ENCODE measurements at regions not wholly inside any gene's neighbourhood (a gene's known extent, or its start where the extent isn't known, plus 50 kb on each side); places are given as distances from the start of the nearest gene placed in this dataset.

DNA sequence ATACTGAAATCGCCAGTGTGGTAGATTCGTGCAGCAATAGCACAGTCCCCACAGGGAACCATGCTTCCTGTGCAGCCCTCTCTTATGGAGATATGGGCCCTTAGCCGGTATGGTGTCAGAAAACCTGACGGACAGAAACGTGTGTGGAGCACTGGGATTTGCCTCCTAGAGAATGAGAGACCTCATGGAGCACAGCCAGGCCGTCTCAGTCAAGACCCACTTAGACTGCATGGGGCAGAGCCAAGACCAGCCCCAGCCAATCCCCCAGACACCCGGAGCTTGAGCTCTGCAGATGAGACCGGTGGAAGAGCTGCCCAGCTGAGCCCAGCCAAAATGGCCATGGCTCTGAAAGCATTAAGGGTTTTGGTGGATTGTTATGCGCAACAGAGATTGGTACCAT, 163.7 kb downstream of the DLL1 start:
- Histone ChIP-seq H3K4me3 (ENCODE audit: low read length in 2 of 2) (no peak overlapping the region), H3K9ac (ENCODE audit: low read length in 2 of 2) (no peak overlapping the region), H3K36me3 (ENCODE audit: control insufficient read depth in 2 of 2, insufficient read depth in 2 of 2, low read length in 2 of 2) (no peaks in the 10 kb centered on the region), H3K27me3 (ENCODE audit: control insufficient read depth in 1 of 2, insufficient read depth in 2 of 2, low read length in 2 of 2) (no peaks in the 10 kb centered on the region), H3K27ac (ENCODE audit: low read length) (no peak overlapping the region), H3K9me3 (ENCODE audit: control insufficient read depth in 2 of 2, low read length in 2 of 2) (no peaks in the 10 kb centered on the region), H3K4me1 (ENCODE audit: control insufficient read depth, insufficient read depth, low read length) (peaks cover 7% of the 10 kb centered on the region)

- H3K27ac ChIP-seq (ENCODE audit: low read length) = no peak overlapping the region
- H3K36me3 ChIP-seq (ENCODE audit: control insufficient read depth in 2 of 2, insufficient read depth in 2 of 2, low read length in 2 of 2) = no peaks in the 10 kb centered on the region
- H3K4me1 ChIP-seq (ENCODE audit: control insufficient read depth, insufficient read depth, low read length) = peaks cover 7% of the 10 kb centered on the region
- H3K4me3 ChIP-seq (ENCODE audit: low read length in 2 of 2) = no peak overlapping the region
- H3K9me3 ChIP-seq (ENCODE audit: control insufficient read depth in 2 of 2, low read length in 2 of 2) = no peaks in the 10 kb centered on the region
- H3K27me3 ChIP-seq (ENCODE audit: control insufficient read depth in 1 of 2, insufficient read depth in 2 of 2, low read length in 2 of 2) = no peaks in the 10 kb centered on the region
- H3K9ac ChIP-seq (ENCODE audit: low read length in 2 of 2) = no peak overlapping the region
Measured at GRCh38 chr6:170125456-170126300, 165.2 kb downstream of the DLL1 start.

DNA sequence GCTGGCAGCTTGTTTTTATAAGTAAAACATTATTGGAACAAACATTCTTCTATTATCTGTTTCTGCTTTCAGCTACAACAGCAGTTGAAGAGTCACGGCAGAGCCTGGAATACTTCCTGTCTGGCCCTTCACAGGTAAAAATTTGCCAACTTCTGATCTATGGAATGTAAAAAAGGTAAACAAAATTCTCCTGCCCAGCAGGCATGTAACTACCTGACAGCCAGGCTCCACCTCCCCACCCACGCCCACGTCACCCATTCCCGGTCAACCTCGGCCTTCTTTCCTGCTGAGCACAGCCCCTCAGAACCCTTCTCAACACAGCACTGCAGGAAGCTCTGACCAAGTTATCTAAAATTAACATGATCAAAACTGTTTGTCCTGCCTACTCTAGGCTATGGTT, 166.0 kb downstream of the DLL1 start:
- H3K36me3 ChIP-seq (ENCODE audit: control insufficient read depth in 2 of 2, insufficient read depth in 2 of 2, low read length in 2 of 2) = no peaks in the 10 kb centered on the region
- H3K4me3 ChIP-seq (ENCODE audit: low read length in 2 of 2) = no peak overlapping the region
- peaks cover under 1 to 4% of the 10 kb centered on the region in 2 donors for H3K9me3 ChIP-seq (ENCODE audit: control insufficient read depth in 2 of 2, low read length in 2 of 2)
- H3K4me1 ChIP-seq (ENCODE audit: control insufficient read depth, insufficient read depth, low read length) = peaks cover 6% of the 10 kb centered on the region
- H3K27me3 ChIP-seq (ENCODE audit: control insufficient read depth in 1 of 2, insufficient read depth in 2 of 2, low read length in 2 of 2) = no peaks in the 10 kb centered on the region
- no peak overlapping the region for H3K9ac ChIP-seq (ENCODE audit: low read length in 2 of 2)
- H3K27ac ChIP-seq (ENCODE audit: low read length) = no peak overlapping the region

- Histone ChIP-seq H3K9me3 (ENCODE audit: control insufficient read depth in 2 of 2, low read length in 2 of 2) (peaks cover 4 to 7% of the 10 kb centered on the region in 2 donors), H3K4me3 (ENCODE audit: low read length in 2 of 2) (no peak overlapping the region), H3K4me1 (ENCODE audit: control insufficient read depth, insufficient read depth, low read length) (no peaks in the 10 kb centered on the region), H3K36me3 (ENCODE audit: control insufficient read depth in 2 of 2, insufficient read depth in 2 of 2, low read length in 2 of 2) (no peaks in the 10 kb centered on the region), H3K27ac (ENCODE audit: low read length) (no peak overlapping the region), H3K9ac (ENCODE audit: low read length in 2 of 2) (no peak overlapping the region), H3K27me3 (ENCODE audit: control insufficient read depth in 1 of 2, insufficient read depth in 2 of 2, low read length in 2 of 2) (no peaks in the 10 kb centered on the region)
Measured at GRCh38 chr6:170124150-170124549, 166.7 kb downstream of the DLL1 start.

GRCh38 chr6:170122651-170123050, 168.2 kb downstream of the DLL1 start:
- no peaks in the 10 kb centered on the region for H3K27me3 ChIP-seq (ENCODE audit: control insufficient read depth in 1 of 2, insufficient read depth in 2 of 2, low read length in 2 of 2)
- H3K9ac ChIP-seq (ENCODE audit: low read length in 2 of 2) = no peak overlapping the region
- H3K27ac ChIP-seq (ENCODE audit: low read length) = no peak overlapping the region
- H3K4me1 ChIP-seq (ENCODE audit: control insufficient read depth, insufficient read depth, low read length) = no peaks in the 10 kb centered on the region
- no peaks in the 10 kb centered on the region for H3K36me3 ChIP-seq (ENCODE audit: control insufficient read depth in 2 of 2, insufficient read depth in 2 of 2, low read length in 2 of 2)
- H3K9me3 ChIP-seq (ENCODE audit: control insufficient read depth in 2 of 2, low read length in 2 of 2) = peaks cover 4 to 7% of the 10 kb centered on the region in 2 donors
- no peak overlapping the region for H3K4me3 ChIP-seq (ENCODE audit: low read length in 2 of 2)

DNA sequence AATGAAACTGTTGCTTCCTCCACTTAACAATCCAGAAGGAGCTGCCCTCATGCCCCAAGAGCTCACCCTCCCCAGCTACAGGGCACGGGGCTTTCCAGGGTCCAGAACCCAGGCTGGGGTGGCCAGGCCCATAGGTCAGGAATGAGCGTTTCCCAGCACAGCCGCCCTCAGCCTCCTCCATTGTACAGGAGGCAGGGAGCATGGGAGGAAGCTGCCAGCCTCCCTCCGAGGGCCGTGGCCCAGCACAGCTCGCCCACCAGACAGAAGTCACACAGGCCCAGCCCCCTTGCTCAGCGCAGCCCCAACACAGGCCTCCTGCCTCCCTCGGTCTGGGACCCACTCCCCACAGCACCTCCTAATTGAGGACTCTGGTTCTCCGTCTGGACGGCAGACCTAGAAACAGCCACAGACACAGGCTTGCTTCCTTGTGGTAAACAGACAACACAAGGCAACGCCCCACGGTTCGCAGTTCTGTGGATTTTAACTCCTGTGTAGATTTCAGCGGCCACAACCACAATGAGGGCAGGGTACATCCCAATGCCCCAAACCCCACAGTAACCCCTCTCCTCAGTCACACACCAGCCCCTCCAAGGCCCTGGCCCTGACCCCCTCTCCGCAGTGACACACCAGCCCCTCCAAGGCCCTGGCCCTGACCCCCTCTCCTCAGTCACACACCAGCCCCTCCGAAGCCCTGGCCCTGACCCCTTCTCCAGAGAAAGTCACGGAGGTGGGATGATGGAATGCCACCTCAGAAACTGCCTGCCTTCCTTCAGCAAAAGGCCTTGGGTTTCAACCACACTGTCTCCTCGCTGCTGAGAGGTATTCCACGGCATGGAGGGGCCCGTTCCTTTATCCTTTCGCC, 173.5 kb downstream of the DLL1 start:
- Histone ChIP-seq H3K9ac (ENCODE audit: low read length in 2 of 2) (no peak overlapping the region), H3K36me3 (ENCODE audit: control insufficient read depth in 2 of 2, insufficient read depth in 2 of 2, low read length in 2 of 2) (no peaks in the 10 kb centered on the region), H3K9me3 (ENCODE audit: control insufficient read depth in 2 of 2, low read length in 2 of 2) (peaks cover 4 to 7% of the 10 kb centered on the region in 2 donors), H3K27ac (ENCODE audit: low read length) (no peak overlapping the region), H3K27me3 (ENCODE audit: control insufficient read depth in 1 of 2, insufficient read depth in 2 of 2, low read length in 2 of 2) (peaks cover 0 to 4% of the 10 kb centered on the region in 2 donors), H3K4me1 (ENCODE audit: control insufficient read depth, insufficient read depth, low read length) (no peaks in the 10 kb centered on the region), H3K4me3 (ENCODE audit: low read length in 2 of 2) (no peak overlapping the region)

- Histone ChIP-seq H3K36me3 (ENCODE audit: control insufficient read depth in 2 of 2, insufficient read depth in 2 of 2, low read length in 2 of 2) (no peaks in the 10 kb centered on the region), H3K4me1 (ENCODE audit: control insufficient read depth, insufficient read depth, low read length) (no peaks in the 10 kb centered on the region), H3K4me3 (ENCODE audit: low read length in 2 of 2) (no peak overlapping the region), H3K27ac (ENCODE audit: low read length) (no peak overlapping the region), H3K27me3 (ENCODE audit: control insufficient read depth in 1 of 2, insufficient read depth in 2 of 2, low read length in 2 of 2) (peaks cover 0 to 4% of the 10 kb centered on the region in 2 donors), H3K9me3 (ENCODE audit: control insufficient read depth in 2 of 2, low read length in 2 of 2) (peaks cover 4 to 7% of the 10 kb centered on the region in 2 donors), H3K9ac (ENCODE audit: low read length in 2 of 2) (no peak overlapping the region)
Measured at GRCh38 chr6:170116636-170117035, 174.2 kb downstream of the DLL1 start.

DNA sequence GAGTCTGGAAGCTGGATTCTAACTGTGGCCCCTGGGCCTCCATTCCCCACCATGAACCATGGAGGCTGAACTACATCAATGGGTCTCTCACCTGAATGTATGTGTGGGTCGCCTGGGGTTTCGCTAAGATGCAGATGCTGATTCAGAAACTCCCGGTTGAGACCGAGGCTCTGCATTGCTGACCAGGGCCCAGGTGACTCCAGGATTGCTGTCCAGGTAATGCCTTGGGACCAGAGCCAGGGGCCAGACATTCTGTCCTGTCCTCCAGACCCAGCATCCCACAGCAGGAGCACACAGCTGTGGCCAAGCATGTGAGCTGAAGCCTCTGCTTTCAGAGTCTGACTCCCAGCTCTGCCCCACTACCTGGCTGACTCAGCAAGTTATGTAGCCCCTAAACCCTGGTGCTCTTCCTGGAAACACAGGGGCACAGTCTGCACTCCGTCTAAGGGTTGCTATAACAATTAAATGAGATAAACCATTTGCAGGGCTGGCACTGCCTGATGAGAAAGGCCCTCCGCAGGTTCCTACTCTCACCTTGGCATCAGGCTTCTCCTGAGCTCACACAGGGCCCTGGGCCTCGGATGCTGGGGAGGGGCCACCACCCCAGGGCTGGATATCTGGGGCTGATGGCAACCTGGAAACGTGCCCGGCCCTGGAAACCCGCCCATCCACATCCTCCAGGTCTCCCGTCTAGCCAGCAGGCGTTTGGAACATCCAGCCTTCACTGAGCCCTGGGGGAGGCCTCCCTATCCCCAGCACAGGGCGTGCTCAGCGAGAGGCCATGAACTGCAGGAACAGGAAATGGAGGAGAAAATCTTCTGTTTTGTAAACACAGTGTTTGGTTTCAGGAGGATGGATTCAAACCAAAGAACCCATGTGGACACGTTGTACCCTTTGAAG, 175.7 kb downstream of the DLL1 start:
- H3K4me3 ChIP-seq (ENCODE audit: low read length in 2 of 2) = no peak overlapping the region
- no peaks in the 10 kb centered on the region for H3K36me3 ChIP-seq (ENCODE audit: control insufficient read depth in 2 of 2, insufficient read depth in 2 of 2, low read length in 2 of 2)
- peaks cover 0 to 4% of the 10 kb centered on the region in 2 donors for H3K27me3 ChIP-seq (ENCODE audit: control insufficient read depth in 1 of 2, insufficient read depth in 2 of 2, low read length in 2 of 2)
- H3K9me3 ChIP-seq (ENCODE audit: control insufficient read depth in 2 of 2, low read length in 2 of 2) = peaks cover 4% of the 10 kb centered on the region in 2 donors
- H3K4me1 ChIP-seq (ENCODE audit: control insufficient read depth, insufficient read depth, low read length) = no peaks in the 10 kb centered on the region
- no peak overlapping the region for H3K27ac ChIP-seq (ENCODE audit: low read length)
- no peak overlapping the region for H3K9ac ChIP-seq (ENCODE audit: low read length in 2 of 2)

DNA sequence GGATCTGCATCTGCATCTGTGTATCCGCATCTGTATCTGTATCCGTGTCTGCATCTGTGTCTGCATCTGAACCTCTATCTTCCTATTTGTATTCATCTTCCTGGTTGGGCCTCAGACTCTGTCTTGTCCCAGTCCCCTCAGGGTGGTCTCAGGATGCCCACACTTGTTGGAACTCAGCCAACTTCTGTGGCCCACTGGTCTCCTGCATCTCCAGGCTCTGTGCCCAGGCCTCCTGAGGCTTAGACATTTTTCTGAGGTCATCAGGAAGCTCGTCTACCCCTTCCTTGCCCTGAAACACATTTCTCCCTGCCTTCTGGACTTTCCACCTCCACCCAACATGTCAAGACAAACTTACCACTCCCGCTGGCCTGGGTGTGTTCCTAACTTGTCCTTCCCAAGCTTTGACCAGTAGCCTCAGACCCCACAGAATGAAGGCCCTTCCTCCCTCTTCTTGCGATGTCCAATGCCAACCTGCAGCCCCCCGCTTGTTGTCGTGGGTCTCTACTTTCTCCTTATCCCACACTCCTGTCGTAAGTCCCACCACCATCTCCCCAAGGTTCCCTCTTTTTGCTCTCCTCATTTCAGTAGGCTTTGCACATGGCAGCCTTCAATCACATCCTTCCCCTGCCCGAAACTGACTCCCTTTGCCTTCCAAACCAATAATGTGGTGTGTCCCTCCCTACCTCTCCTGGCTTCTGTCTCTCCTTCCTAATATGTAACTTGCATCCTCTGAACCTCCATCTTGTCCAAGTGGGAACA, 176.5 kb downstream of the DLL1 start:
- Histone ChIP-seq H3K4me3 (ENCODE audit: low read length in 2 of 2) (no peak overlapping the region), H3K9ac (ENCODE audit: low read length in 2 of 2) (no peak overlapping the region), H3K27me3 (ENCODE audit: control insufficient read depth in 1 of 2, insufficient read depth in 2 of 2, low read length in 2 of 2) (peaks cover 0 to 4% of the 10 kb centered on the region in 2 donors), H3K4me1 (ENCODE audit: control insufficient read depth, insufficient read depth, low read length) (no peaks in the 10 kb centered on the region), H3K36me3 (ENCODE audit: control insufficient read depth in 2 of 2, insufficient read depth in 2 of 2, low read length in 2 of 2) (no peaks in the 10 kb centered on the region), H3K9me3 (ENCODE audit: control insufficient read depth in 2 of 2, low read length in 2 of 2) (no peaks in the 10 kb centered on the region), H3K27ac (ENCODE audit: low read length) (no peak overlapping the region)

- H3K9ac ChIP-seq (ENCODE audit: low read length in 2 of 2) = no peak overlapping the region
- no peak overlapping the region for H3K4me3 ChIP-seq (ENCODE audit: low read length in 2 of 2)
- no peaks in the 10 kb centered on the region for H3K4me1 ChIP-seq (ENCODE audit: control insufficient read depth, insufficient read depth, low read length)
- no peaks in the 10 kb centered on the region for H3K9me3 ChIP-seq (ENCODE audit: control insufficient read depth in 2 of 2, low read length in 2 of 2)
- H3K27ac ChIP-seq (ENCODE audit: low read length) = no peak overlapping the region
- H3K27me3 ChIP-seq (ENCODE audit: control insufficient read depth in 1 of 2, insufficient read depth in 2 of 2, low read length in 2 of 2) = peaks cover 0 to 4% of the 10 kb centered on the region in 2 donors
- no peaks in the 10 kb centered on the region for H3K36me3 ChIP-seq (ENCODE audit: control insufficient read depth in 2 of 2, insufficient read depth in 2 of 2, low read length in 2 of 2)
Measured at GRCh38 chr6:170113141-170113540, 177.7 kb downstream of the DLL1 start.
